DND-41 (cell line): ENCODE measurements at regions not wholly inside any gene's neighbourhood (a gene's known extent, or its start where the extent isn't known, plus 50 kb on each side); places are given as distances from the start of the nearest gene placed in this dataset.

Source experiments
- ATAC-seq: fragments of 200-7000 bp; cut with Tn5 transposase; 3 replicates; pipeline ENCODE4 v1.9.1; 2021; ENCODE audit warnings: low read depth; ENCODE audit not compliant: insufficient read depth
- DNase-seq: peaks from one replicate; pipeline ENCODE4 v3.0.0-alpha.2; 2020
- H2AFZ ChIP-seq: 2 replicates; pipeline ENCODE4 v1.6.0; 2012; ENCODE audit warnings: low read depth, low read length
- H3K27ac ChIP-seq: 2 replicates; pipeline ENCODE4 v1.5.1; 2012; ENCODE audit warnings: low read length, inconsistent platforms
- H3K27me3 ChIP-seq: fragments of 200-600 bp; sonication (generic); 2 replicates; pipeline ENCODE4 v1.6.0; 2012; ENCODE audit warnings: low read length, mild to moderate bottlenecking, inconsistent platforms; ENCODE audit not compliant: insufficient read depth, poor library complexity
- H3K36me3 ChIP-seq: 2 replicates; pipeline ENCODE4 v1.5.1; 2012; ENCODE audit warnings: low read length, inconsistent platforms; ENCODE audit not compliant: insufficient read depth
- H3K4me1 ChIP-seq: 2 replicates; pipeline ENCODE4 v1.5.1; 2012; ENCODE audit warnings: mild to moderate bottlenecking, low read length; ENCODE audit not compliant: insufficient read depth
- H3K4me2 ChIP-seq: 2 replicates; pipeline ENCODE4 v1.6.0; 2012; ENCODE audit warnings: mild to moderate bottlenecking, moderate library complexity, low read length, inconsistent platforms; ENCODE audit not compliant: insufficient read depth
- H3K4me3 ChIP-seq, 2 experiments: fragments of 200-600 bp in 1 of 2; shearing (Covaris generic) in 1 of 2; 2 replicates each; pipeline ENCODE4 v1.5.1; 2012 to 2016; ENCODE audit warnings: inconsistent platforms in 2 of 2, low read length in 2 of 2, mild to moderate bottlenecking in 2 of 2, low read depth in 1 of 2, moderate library complexity in 1 of 2
- H3K79me2 ChIP-seq: 2 replicates; pipeline ENCODE4 v1.6.0; 2012; ENCODE audit warnings: low read length, inconsistent platforms; ENCODE audit not compliant: insufficient read depth
- H3K9ac ChIP-seq: 2 replicates; pipeline ENCODE4 v1.6.0; 2012; ENCODE audit warnings: low read depth, mild to moderate bottlenecking, inconsistent platforms, low read length, moderate library complexity
- H3K9me3 ChIP-seq: 2 replicates; pipeline ENCODE4 v1.5.1; 2012; ENCODE audit warnings: low read length, moderate library complexity, mild to moderate bottlenecking, inconsistent platforms; ENCODE audit not compliant: insufficient read depth, severe bottlenecking
- H4K20me1 ChIP-seq: 2 replicates; pipeline ENCODE4 v1.6.0; 2012; ENCODE audit warnings: low read length; ENCODE audit not compliant: insufficient read depth
- CTCF ChIP-seq: IDR thresholded peaks from 2 replicates; pipeline ENCODE4 v1.5.1; 2012; ENCODE audit warnings: borderline replicate concordance, low read length, moderate library complexity, mild to moderate bottlenecking; ENCODE audit not compliant: poor library complexity, severe bottlenecking; ENCODE audit errors: extremely low read depth
- EZH2 ChIP-seq: IDR thresholded peaks from 3 replicates; pipeline ENCODE4 v1.6.1; 2012; ENCODE audit warnings: borderline replicate concordance, low read depth, mild to moderate bottlenecking, moderate library complexity, low read length, inconsistent platforms; ENCODE audit not compliant: severe bottlenecking

GRCh38 chr2:175462246-175462645, 280.7 kb upstream of the ATP5MC3 start:
- Histone ChIP-seq H3K9ac (no peak overlapping the region), H2AFZ (no peak overlapping the region), H3K27ac (no peak overlapping the region), H3K4me3 (no peak overlapping the region), H4K20me1 (no peaks in the 10 kb centered on the region), H3K36me3 (no peaks in the 10 kb centered on the region), H3K27me3 (no peaks in the 10 kb centered on the region), H3K9me3 (peaks cover 2% of the 10 kb centered on the region), H3K79me2 (no peaks in the 10 kb centered on the region), H3K4me1 (no peaks in the 10 kb centered on the region), H3K4me2 (no peak overlapping the region)
- DNase-seq, result no peak
- TF ChIP-seq EZH2, result no peak
- no peak for TF ChIP-seq CTCF
- ATAC-seq, result no peak

DNA sequence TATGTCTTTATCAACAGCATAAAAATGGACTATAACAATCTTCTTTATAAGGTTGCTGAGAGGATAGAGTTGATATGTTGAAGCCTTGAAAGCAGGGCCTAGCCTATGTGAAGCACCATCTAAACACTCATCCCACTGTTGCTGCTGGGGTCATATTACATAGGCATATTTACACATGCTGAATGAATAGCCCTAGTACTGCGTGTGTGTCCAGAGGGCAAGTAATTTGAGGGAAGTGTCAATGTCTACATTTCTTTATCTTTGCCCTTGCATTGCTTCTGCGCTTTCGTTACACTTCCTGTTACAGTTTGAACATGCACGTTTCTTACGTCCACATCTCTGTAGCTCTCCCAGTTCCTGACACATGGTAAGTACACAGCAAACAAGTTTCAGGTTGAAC, 280.3 kb upstream of the ATP5MC3 start:
- Histone ChIP-seq H4K20me1 (no peaks in the 10 kb centered on the region), H3K79me2 (no peaks in the 10 kb centered on the region), H3K27ac (no peak overlapping the region), H2AFZ (no peak overlapping the region), H3K36me3 (no peaks in the 10 kb centered on the region), H3K9me3 (peaks cover 2% of the 10 kb centered on the region), H3K9ac (no peak overlapping the region), H3K27me3 (no peaks in the 10 kb centered on the region), H3K4me2 (no peak overlapping the region), H3K4me1 (no peaks in the 10 kb centered on the region), H3K4me3 (no peak overlapping the region)
- no peak for DNase-seq
- ATAC-seq, result no peak
- TF ChIP-seq EZH2, result no peak
- no peak for TF ChIP-seq CTCF

DNA sequence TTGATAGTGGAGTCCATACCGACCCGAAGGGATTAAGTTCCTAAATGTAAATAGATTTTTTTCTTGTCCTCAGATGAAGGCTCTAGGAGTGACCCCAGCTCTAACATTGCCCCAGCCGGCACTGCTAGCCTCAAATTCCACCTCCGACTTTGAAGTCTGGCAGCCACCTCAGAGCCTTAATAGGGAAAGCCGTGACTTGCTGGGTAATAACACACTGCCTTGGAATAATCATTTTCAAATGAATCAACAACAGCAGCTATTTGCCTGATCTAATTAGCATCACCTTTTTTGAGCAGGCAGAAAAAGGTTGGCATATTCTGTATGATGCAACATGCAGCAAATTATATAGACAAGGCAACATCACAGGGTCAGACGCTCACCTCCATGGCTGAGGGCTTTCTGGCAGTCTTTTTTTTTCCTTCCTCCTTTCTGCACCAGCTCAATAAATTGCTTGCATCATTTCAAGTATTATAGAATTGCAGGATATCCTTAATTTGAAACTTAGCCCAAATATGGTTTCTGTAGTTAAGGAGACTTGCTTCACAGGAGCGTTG, 276.5 kb upstream of the ATP5MC3 start:
- Histone ChIP-seq H3K36me3 (no peaks in the 10 kb centered on the region), H3K9me3 (peaks cover 2% of the 10 kb centered on the region), H3K27ac (no peak overlapping the region), H3K27me3 (no peaks in the 10 kb centered on the region), H3K4me1 (no peaks in the 10 kb centered on the region), H3K79me2 (no peaks in the 10 kb centered on the region), H4K20me1 (no peaks in the 10 kb centered on the region), H2AFZ (no peak overlapping the region), H3K4me3 (no peak overlapping the region), H3K9ac (no peak overlapping the region), H3K4me2 (no peak overlapping the region)
- TF ChIP-seq EZH2 (no peak), CTCF (no peak)
- ATAC-seq (no peak), DNase-seq (no peak)

- TF ChIP-seq EZH2, result no peak
- no peak for TF ChIP-seq CTCF
- Histone ChIP-seq H3K4me2 (no peak overlapping the region), H3K79me2 (no peaks in the 10 kb centered on the region), H3K9me3 (no peaks in the 10 kb centered on the region), H3K36me3 (no peaks in the 10 kb centered on the region), H2AFZ (no peak overlapping the region), H3K9ac (no peak overlapping the region), H3K27ac (no peak overlapping the region), H4K20me1 (no peaks in the 10 kb centered on the region), H3K27me3 (no peaks in the 10 kb centered on the region), H3K4me3 (no peak overlapping the region), H3K4me1 (no peaks in the 10 kb centered on the region)
- no peak for DNase-seq
- no peak for ATAC-seq
These were observed 273.5 kb upstream of the ATP5MC3 start for GRCh38 chr2:175454953-175455389.
